H54 (cell line): ENCODE measurements at regions not wholly inside any gene's neighbourhood (a gene's known extent, or its start where the extent isn't known, plus 50 kb on each side); places are given as distances from the start of the nearest gene placed in this dataset.
"Not testable (repeated sequence)": the region's sequence is repeated elsewhere in the genome, so short reads cannot be mapped to it uniquely, and the experiment has no call there.

Source experiments
- DNase-seq: peaks from one replicate; pipeline ENCODE4 v3.0.0; 2011; ENCODE audit warnings: low spot score, mixed read lengths; ENCODE audit not compliant: insufficient read length
- FAIRE-seq: peaks from 3 replicates; lab custom pipeline; 2011; peaks lifted over from hg19 to GRCh38; lab: Jason Lieb, UNC
- POLR2A ChIP-seq: IDR thresholded peaks from 2 replicates; pipeline ENCODE4 v1.6.1; 2011; ENCODE audit warnings: low read depth, mild to moderate bottlenecking, low read length

DNA sequence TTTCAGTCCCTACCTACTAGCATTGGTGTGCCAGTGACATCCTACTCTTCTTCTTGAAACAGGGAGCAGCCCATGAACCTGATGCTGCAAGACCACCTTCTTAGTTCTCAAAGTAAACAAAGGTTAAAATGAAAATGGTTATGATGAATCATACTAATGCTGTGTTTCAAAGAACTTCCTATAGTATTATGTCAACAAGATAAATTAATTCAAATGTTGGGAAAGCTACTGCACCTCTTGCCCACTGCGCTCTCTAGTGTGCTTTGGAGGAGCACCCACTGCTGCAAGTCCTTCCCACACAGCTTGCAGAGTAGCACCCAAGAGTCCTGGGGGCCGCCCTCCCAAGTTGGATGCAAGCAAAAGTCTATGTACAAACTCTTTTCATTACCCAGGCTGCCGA lies 81.1 kb downstream of the CD200R1L start:
- FAIRE-seq (no peak), DNase-seq (no peak)
- TF ChIP-seq POLR2A: no peak

DNA sequence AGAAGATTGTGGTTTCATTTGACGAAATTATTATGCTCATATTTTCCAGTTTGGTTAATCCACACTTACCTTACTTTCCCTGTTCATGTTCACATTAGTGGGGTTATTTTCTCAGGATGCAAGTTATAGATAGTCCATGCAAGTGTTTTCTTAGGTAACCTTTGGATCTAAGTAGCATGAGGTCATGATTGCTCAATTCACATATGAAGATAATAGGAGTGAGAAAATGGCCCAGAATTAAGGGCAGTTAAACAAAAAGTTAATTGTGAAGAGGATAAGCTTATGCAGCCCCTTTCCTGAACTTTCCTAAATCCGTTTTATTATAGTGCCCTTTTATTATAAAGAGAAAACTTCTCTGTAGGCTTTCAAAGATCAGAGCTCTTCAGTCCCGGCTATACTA lies 83.4 kb downstream of the CD200R1L start:
- DNase-seq (no peak), FAIRE-seq (no peak)
- no peak for TF ChIP-seq POLR2A

GRCh38 chr3:112761062-112761638 lies 85.5 kb downstream of the CD200R1L start:
- no peak for TF ChIP-seq POLR2A
- no peak for FAIRE-seq
- no peak for DNase-seq

- FAIRE-seq: no peak
- no peak for TF ChIP-seq POLR2A
- DNase-seq: no peak
Observed at GRCh38 chr3:112759681-112760080, 87.0 kb downstream of the CD200R1L start.

- TF ChIP-seq POLR2A: no peak
- FAIRE-seq (no peak), DNase-seq (no peak)
Observed at GRCh38 chr3:112759210-112759609, 87.5 kb downstream of the CD200R1L start.

DNA sequence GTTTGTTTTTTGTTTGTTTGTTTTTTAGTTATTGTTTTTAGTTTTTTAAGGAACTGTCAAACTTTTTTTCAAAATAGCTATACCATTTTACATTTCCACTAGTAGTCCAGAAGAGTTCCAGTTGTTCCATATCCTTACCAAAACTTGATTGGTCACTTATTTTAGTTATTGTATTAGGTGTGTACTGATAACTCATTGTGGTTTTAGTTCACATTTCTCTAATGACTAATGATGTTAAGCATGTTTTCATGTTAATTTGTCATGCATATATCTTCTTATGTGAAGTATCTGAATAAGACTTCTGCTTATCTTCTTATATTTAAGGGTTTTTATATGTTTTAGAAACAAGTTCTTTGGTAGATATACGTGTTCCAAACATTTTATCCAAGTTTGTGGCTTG lies 89.5 kb downstream of the CD200R1L start:
- DNase-seq (no peak), FAIRE-seq (no peak)
- no peak for TF ChIP-seq POLR2A

- no peak for TF ChIP-seq POLR2A
- DNase-seq: no peak
- no peak for FAIRE-seq
Observed at GRCh38 chr3:112755845-112756613, 90.6 kb downstream of the CD200R1L start.

- FAIRE-seq, DNase-seq: not testable (repeated sequence)
Observed at GRCh38 chr3:112755046-112755445, 91.6 kb downstream of the CD200R1L start.

- no peak for TF ChIP-seq POLR2A
- FAIRE-seq: no peak
- DNase-seq: no peak
Observed at GRCh38 chr3:112751564-112752512, 94.8 kb downstream of the CD200R1L start.

DNA sequence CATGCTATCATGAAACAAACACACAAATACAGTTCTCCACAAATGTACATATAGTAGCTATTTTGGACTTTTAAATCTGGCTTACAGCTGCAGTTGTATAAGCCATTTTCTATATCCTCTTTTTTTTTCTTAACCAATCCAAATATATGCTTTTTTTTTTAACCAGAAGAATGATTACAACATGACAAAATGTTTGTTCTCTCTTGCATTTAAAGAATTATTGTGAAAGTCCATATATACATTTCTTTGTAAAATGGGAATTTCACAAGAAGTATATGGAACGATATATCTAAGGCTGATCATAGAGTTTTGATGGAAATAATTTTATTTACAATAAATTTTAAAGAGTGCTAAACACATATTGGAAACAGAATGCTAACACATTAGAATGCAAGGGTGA lies 95.6 kb downstream of the CD200R1L start:
- DNase-seq: no peak
- FAIRE-seq: no peak
- TF ChIP-seq POLR2A: no peak

DNA sequence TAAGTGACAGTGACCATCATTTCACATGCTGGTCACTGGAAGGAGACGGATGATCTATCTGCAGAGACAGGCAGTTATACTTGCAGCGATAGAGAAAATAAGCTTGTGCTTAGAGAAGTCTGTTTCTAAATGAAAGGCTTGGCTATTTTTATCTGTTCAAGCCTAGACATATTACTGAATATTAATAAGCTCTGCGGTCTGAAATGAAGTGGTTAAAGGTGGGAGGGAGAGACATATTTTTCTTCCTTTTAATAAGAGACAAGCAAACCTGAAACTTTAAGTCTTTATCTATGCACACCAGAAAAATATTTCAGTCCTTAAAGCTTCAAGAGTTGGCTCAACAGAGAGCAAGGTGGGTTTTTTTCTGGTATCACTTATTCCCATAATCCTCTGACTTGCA lies 99.0 kb downstream of the CD200R1L start:
- no peak for TF ChIP-seq POLR2A
- DNase-seq (no peak), FAIRE-seq (no peak)

GRCh38 chr3:112746675-112747280 lies 99.9 kb downstream of the CD200R1L start:
- DNase-seq (no peak), FAIRE-seq (peak; percentile 94)
- no peak for TF ChIP-seq POLR2A

DNA sequence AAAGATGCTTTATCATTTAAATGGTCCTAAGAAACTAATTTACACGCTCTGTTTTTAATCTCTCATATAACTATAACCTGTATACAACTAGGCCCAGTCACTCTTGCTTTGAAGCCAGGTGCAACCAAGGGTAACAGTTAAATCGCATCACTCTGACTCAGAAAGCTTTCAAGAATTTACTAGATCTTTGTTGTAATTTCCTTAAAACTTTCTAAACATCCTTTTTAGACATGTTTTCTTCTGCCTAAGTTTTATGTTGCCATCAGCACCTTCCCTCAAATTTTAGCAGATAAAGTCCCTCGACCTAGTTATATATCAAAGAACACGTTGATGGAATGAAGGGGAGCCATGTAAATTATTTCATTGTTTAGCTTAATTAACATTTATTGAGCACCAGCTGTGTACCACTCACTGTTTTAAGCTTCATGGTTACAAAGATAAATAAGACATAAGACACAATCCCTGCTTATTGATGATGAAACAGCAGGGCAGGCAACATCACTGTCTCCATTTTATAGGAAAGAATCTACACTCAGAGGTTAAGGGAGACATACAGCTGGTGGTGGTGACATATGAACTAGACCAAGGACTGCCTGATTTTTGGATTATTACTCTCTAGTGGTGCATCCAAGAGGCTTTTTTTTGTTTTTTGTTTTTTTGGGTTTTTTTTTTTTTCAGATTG lies 101.0 kb downstream of the CD200R1L start:
- FAIRE-seq: no peak
- DNase-seq: no peak
- no peak for TF ChIP-seq POLR2A
